ENCODE measurements at regions not wholly inside any gene's neighbourhood (a gene's known extent, or its start where the extent isn't known, plus 50 kb on each side); places are given as distances from the start of the nearest gene placed in this dataset.
"Not testable (repeated sequence)": the region's sequence is repeated elsewhere in the genome, so short reads cannot be mapped to it uniquely, and the experiment has no call there.

GRCh38 chr20:57770852-57771720 lies 61.3 kb upstream of the PMEPA1 start:
- DNase-seq (ENCODE audit: extremely low read depth, low read depth), result no peak
- TF ChIP-seq, protein P1, sequence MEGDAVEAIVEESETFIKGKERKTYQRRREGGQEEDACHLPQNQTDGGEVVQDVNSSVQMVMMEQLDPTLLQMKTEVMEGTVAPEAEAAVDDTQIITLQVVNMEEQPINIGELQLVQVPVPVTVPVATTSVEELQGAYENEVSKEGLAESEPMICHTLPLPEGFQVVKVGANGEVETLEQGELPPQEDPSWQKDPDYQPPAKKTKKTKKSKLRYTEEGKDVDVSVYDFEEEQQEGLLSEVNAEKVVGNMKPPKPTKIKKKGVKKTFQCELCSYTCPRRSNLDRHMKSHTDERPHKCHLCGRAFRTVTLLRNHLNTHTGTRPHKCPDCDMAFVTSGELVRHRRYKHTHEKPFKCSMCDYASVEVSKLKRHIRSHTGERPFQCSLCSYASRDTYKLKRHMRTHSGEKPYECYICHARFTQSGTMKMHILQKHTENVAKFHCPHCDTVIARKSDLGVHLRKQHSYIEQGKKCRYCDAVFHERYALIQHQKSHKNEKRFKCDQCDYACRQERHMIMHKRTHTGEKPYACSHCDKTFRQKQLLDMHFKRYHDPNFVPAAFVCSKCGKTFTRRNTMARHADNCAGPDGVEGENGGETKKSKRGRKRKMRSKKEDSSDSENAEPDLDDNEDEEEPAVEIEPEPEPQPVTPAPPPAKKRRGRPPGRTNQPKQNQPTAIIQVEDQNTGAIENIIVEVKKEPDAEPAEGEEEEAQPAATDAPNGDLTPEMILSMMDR (IDR thresholded peaks at IDR 0.05; ENCODE audit: low read depth, low read length, missing control alignments), result no peak

GRCh38 chr20:57770401-57770800 lies 60.6 kb upstream of the PMEPA1 start:
- not testable (repeated sequence) for H3K4me3 ChIP-seq (replicated peaks; ENCODE audit: low read depth, low read length); DNase-seq (ENCODE audit: extremely low read depth, low read depth)

More at GRCh38 chr20:57770852-57771720, 61.3 kb upstream of the PMEPA1 start:
- no peak overlapping the region for H3K4me3 ChIP-seq (replicated peaks; ENCODE audit: low read depth, low read length)

- DNase-seq (ENCODE audit: extremely low read depth, low read depth), result no peak
- TF ChIP-seq, protein P1 (IDR thresholded peaks at IDR 0.05; ENCODE audit: low read depth, low read length, missing control alignments), result no peak
Observed at GRCh38 chr20:57769756-57770155, 59.9 kb upstream of the PMEPA1 start.

GRCh38 chr20:57768519-57768918 lies 58.7 kb upstream of the PMEPA1 start:
- TF ChIP-seq, protein P1 (IDR thresholded peaks at IDR 0.05; ENCODE audit: low read depth, low read length, missing control alignments), result no peak
- H3K4me3 ChIP-seq (replicated peaks; ENCODE audit: low read depth, low read length), result no peak overlapping the region
- DNase-seq (ENCODE audit: extremely low read depth, low read depth), result no peak

More at GRCh38 chr20:57769756-57770155, 59.9 kb upstream of the PMEPA1 start:
- H3K4me3 ChIP-seq (replicated peaks; ENCODE audit: low read depth, low read length), result no peak overlapping the region

GRCh38 chr20:57767441-57767840 lies 57.6 kb upstream of the PMEPA1 start:
- TF ChIP-seq, protein P1 (IDR thresholded peaks at IDR 0.05; ENCODE audit: low read depth, low read length, missing control alignments), result no peak

GRCh38 chr20:57763235-57763595 lies 53.4 kb upstream of the PMEPA1 start:
- no peak for DNase-seq (ENCODE audit: extremely low read depth, low read depth)
- TF ChIP-seq, protein P1 (IDR thresholded peaks at IDR 0.05; ENCODE audit: low read depth, low read length, missing control alignments), result no peak
- no peak overlapping the region for H3K4me3 ChIP-seq (replicated peaks; ENCODE audit: low read depth, low read length)

More at GRCh38 chr20:57767441-57767840, 57.6 kb upstream of the PMEPA1 start:
- H3K4me3 ChIP-seq (replicated peaks; ENCODE audit: low read depth, low read length), result no peak overlapping the region
- DNase-seq (ENCODE audit: extremely low read depth, low read depth), result no peak

GRCh38 chr20:57762531-57763234 lies 52.9 kb upstream of the PMEPA1 start:
- TF ChIP-seq, protein P1 (IDR thresholded peaks at IDR 0.05; ENCODE audit: low read depth, low read length, missing control alignments), result no peak
- no peak overlapping the region for H3K4me3 ChIP-seq (replicated peaks; ENCODE audit: low read depth, low read length)
- DNase-seq (ENCODE audit: extremely low read depth, low read depth), result no peak

Measured in HFF-Myc (cell line).